Motor neuron (in vitro differentiated cells): ENCODE measurements at regions not wholly inside any gene's neighbourhood (a gene's known extent, or its start where the extent isn't known, plus 50 kb on each side); places are given as distances from the start of the nearest gene placed in this dataset.

Experiments used
- ATAC-seq, 8 experiments: fragments of 200-7000 bp; cut with Tn5 transposase; replicated peaks in 6 of 8; 2 replicates each; pipeline ENCODE4 v1.8.0; 2021; ENCODE audit warnings: mild to moderate bottlenecking in 8 of 8, moderate library complexity in 8 of 8
- H3K27ac ChIP-seq, 2 donors: fragments of 250-450 bp; sonication (Bioruptor Pico); 2 replicates each; pipeline ENCODE4 v1.9.0; 2021; ENCODE audit warnings: antibody characterized with exemption in 2 of 2, mild to moderate bottlenecking in 2 of 2, moderate library complexity in 1 of 2
- H3K4me1 ChIP-seq, 2 donors: fragments of 250-450 bp; sonication (Bioruptor Pico); replicated peaks in 1 of 2; 2 replicates each; pipeline ENCODE4 v1.6.1; 2021; ENCODE audit warnings: antibody characterized with exemption in 2 of 2, mild to moderate bottlenecking in 2 of 2, moderate library complexity in 1 of 2
- H3K4me3 ChIP-seq, 5 donors: fragments of 250-450 bp; sonication (Bioruptor Pico); 2 replicates each; pipeline ENCODE4 v1.9.0; 2021; ENCODE audit warnings: antibody characterized with exemption in 5 of 5, mild to moderate bottlenecking in 5 of 5, moderate library complexity in 4 of 5
- WGBS, 10 experiments: fragments of 450-650 bp; shearing (Covaris generic); methylation state at CpG; one replicate each; pipeline ENCODE4 v1.0.0; 2022; 5-methylcytosine and 5-hydroxymethylcytosine counted together
- in situ Hi-C, 9 experiments: fragments of 400-800 bp; cut with MboI; loops; one replicate each; pipeline ENCODE4 v1.15.0; 2021; ENCODE audit warnings: low sequenced_read_pairs in 9 of 9, low pct_unique_long_range_greater_than_20kb in 2 of 9; ENCODE audit not compliant: unreplicated experiment in 9 of 9

DNA sequence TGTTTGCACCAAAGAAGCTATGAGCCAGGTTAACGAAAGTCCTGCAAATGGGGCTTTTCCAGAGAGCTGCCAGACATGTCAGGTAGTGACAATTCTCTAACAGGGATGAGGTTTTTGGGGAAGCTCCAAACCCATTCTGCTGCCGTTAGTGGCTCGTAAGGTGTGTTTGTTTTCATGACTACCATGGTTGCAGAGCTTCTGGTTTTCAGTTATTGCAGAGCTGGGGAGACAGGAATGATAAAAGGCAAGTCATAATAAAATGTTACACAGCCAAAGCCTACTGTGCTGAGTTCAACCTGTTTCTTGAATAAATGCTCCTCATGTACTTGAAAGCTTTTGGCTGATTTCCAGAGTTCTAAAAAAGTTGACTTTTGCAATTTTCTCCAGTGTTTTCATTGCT is 209.2 kb upstream of the STK17B start:
- in situ Hi-C loops = no loop called here
- Histone ChIP-seq H3K4me3 (no peak overlapping the region), H3K4me1 (no peaks in the 10 kb centered on the region), H3K27ac (no peak overlapping the region)
- ATAC-seq = no peak
- 80 to 100% (median 94%) methylated on average over 1 to 3 of the region's 3 CpGs; no CpG with 5 or more reads in 1 of the 10 experiments for WGBS, 10 experiments

GRCh38 chr2:196381464-196381863 is 210.1 kb upstream of the STK17B start:
- WGBS, 10 experiments = 44 to 92% (median 86%) methylated on average over 1 to 3 of the region's 3 CpGs; no CpG with 5 or more reads in 1 of the 10 experiments
- H3K27ac ChIP-seq = no peak overlapping the region
- ATAC-seq = no peak
- H3K4me3 ChIP-seq = no peak overlapping the region
- H3K4me1 ChIP-seq = no peaks in the 10 kb centered on the region
- in situ Hi-C loops = no loop called here

DNA sequence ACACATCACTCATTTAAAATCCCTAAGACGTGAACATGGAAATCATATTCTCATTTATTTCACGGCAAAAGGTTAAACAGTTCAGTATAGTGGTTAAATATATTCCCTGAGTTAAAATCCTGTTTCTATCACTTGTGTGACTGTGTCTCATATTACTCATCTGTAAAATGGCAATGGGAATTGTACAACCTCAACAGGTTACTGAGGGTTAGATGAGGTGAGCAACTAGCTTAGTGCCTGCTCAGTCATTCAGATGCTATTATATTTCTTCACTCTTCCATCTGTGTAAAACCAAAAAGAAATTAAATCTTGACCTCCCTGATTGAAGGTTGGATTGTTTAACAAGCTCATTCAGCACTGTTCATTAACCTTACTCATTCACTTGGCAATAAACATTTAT is 212.4 kb upstream of the STK17B start:
- 67 to 100% (median 91%) methylated on average over 1 to 2 of the region's 2 CpGs; no CpG with 5 or more reads in 1 of the 10 experiments for WGBS, 10 experiments
- no peak overlapping the region for H3K27ac ChIP-seq
- no peak overlapping the region for H3K4me3 ChIP-seq
- in situ Hi-C loops = no loop called here
- ATAC-seq = no peak
- H3K4me1 ChIP-seq = no peaks in the 10 kb centered on the region

- in situ Hi-C loops = no loop called here
- WGBS, 10 experiments = 33 to 100% (median 100%) methylated on average over 1 of the region's 1 CpG; no CpG with 5 or more reads in 1 of the 10 experiments
Measured at GRCh38 chr2:196384729-196385128, 213.4 kb upstream of the STK17B start.

DNA sequence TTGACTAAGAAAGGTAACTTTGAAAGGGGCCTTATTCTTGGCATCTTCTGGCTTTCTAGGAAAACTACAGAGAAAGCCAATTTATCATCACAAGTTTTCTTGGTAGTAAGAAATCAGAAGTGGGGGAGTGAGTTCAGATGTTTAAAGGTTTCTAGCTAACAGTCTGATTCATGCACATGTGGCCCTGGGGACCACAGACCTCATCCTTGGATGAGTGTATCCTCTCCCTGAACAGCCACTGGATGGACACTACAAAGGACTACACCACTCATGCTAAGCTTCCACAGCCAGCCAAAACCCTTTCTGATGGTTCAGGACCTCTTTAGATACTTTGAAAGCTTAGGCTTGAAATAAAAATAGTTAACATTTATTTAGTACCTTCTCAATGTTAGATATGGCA is 218.3 kb upstream of the STK17B start:
- Histone ChIP-seq H3K4me3 (no peak overlapping the region), H3K27ac (no peak overlapping the region), H3K4me1 (no peaks in the 10 kb centered on the region)
- in situ Hi-C loops = no loop called here
- ATAC-seq = no peak

More at GRCh38 chr2:196384729-196385128, 213.4 kb upstream of the STK17B start:
- ATAC-seq = no peak
- Histone ChIP-seq H3K4me3 (no peak overlapping the region), H3K4me1 (no peaks in the 10 kb centered on the region), H3K27ac (no peak overlapping the region)

DNA sequence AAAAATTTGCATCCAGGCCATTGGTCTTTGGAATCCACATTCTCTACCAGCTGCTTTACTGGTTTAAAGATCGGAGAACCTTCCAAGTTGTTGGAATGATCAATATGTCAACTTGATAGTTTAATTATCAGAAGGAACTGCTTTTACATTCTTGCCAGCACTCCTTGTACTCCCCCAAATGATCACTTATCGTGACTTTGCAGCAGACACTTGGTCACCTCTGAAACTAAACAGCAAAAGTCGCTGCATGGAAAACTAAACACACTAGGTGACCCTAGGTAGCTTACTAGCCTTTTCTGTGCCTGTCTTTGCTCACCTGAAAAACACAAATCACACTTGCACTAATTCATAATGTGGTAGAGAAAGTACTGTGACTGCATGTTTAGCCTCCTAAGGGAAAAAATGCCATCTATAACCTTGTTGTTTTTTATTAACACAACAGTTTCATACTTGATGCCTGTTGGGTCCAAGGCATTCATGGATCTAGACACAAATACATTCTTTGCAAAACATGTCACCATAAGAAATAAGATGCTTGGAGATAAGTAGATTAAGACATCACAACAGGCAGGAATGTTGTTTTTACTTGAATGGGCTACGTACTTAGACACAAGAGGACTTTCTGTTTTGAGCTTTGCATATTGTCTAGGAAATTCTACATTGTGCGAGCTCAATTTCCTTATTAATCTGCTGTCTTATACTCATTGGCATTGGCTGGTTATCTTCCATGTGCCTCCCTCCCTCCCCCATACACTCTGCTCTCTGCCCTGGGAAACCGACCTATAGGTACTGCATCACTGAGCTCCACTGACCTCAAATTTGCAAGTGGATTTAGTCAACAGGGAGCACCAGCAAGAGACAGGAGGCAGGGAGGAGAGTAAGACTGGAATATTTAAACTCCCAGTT is 219.1 kb upstream of the STK17B start:
- no peak overlapping the region for H3K27ac ChIP-seq
- no peak overlapping the region for H3K4me3 ChIP-seq
- WGBS, 10 experiments = 38 to 92% (median 82%) methylated on average over 1 to 6 of the region's 6 CpGs; no CpG with 5 or more reads in 1 of the 10 experiments
- in situ Hi-C loops = no loop called here
- no peaks in the 10 kb centered on the region for H3K4me1 ChIP-seq
- ATAC-seq = no peak

- ATAC-seq = no peak
- Histone ChIP-seq H3K4me1 (no peaks in the 10 kb centered on the region), H3K4me3 (no peak overlapping the region), H3K27ac (no peak overlapping the region)
- WGBS, 10 experiments = 88 to 100% (median 100%) methylated on average over 1 of the region's 1 CpG; no CpG with 5 or more reads in 4 of the 10 experiments
- in situ Hi-C loops = no loop called here
Measured at GRCh38 chr2:196391149-196391479, 219.7 kb upstream of the STK17B start.

DNA sequence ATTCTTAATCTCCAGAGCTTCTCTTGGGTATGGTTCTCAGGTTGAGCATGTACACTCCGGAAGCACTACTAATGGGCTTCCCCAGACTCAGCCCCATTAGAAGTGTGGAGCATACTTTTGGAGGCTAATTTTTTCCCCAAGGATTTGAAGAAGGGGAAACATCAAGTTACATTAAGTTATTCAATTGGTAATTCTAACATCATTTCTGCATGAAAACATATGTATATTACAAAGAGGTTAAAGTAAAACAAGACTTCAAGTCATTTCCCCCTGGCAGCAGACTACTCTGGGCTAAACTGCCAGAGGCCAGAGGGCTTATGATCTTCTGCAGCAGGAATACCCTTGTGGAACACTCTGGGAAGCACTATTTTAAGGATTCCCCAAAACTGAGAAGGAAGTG is 227.7 kb upstream of the STK17B start:
- H3K27ac ChIP-seq = no peak overlapping the region
- no peak for ATAC-seq
- 29 to 40% (median 38%) methylated on average over 1 of the region's 1 CpG; no CpG with 5 or more reads in 7 of the 10 experiments for WGBS, 10 experiments

DNA sequence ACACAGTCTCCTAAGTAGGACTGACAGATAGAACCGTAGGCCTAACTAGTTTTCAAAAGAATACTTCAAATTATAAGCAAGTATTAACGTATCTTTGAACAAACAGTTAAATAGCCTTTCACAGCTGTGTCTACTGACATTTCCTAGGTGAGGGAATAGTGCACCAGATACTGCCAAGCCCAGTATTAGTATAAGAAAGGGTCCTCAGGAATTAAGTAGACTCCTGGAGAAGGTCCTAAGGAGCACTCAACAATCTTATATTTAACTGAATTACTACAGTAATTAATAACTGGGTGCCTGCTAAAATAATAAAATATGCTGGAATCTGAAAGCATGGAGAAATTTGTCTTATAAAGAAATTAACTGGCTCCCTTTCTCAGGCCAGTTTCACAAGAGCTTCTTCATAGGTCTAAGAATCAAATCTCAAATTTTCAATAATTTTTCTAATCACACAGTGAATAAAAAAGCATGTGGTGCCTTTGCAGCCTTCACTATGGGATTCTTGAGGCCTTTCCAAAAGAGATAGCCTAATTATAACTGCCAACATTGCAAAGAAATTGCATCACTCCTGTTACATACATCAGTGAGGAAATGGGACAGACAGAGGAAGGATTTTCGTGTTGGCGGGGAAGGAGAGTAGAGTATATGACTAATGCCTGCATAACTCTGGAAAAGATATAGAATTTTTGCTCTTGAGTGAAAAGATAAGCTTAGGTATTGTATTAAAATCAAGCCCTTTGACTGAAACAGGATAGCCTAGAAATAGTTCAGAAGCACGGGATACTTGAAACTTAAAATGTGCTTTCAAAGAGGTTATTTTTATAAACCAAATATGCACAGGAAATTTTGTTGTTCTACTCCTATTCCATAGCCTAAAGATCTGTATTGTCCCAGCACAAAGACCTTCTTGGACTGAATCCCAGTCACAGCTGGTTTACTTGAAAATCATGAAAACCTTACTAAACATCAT is 228.6 kb upstream of the STK17B start:
- Histone ChIP-seq H3K4me3 (no peak overlapping the region), H3K4me1 (peaks cover 14 to 17% of the 10 kb centered on the region in 2 donors), H3K27ac (peak overlapping the region; percentile 7 to 74)
- peak; percentile 48 to 99 (median 86) for ATAC-seq
- in situ Hi-C loops = no loop called here
- 17 to 94% (median 70%) methylated on average over 1 to 5 of the region's 5 CpGs for WGBS, 10 experiments

More for the DNA sequence above, 227.7 kb upstream of the STK17B start:
- in situ Hi-C loops = no loop called here
- Histone ChIP-seq H3K4me3 (no peak overlapping the region), H3K4me1 (peaks cover 14 to 17% of the 10 kb centered on the region in 2 donors)

- in situ Hi-C loops = no loop called here
- Histone ChIP-seq H3K4me3 (no peak overlapping the region), H3K4me1 (peaks cover 14 to 17% of the 10 kb centered on the region in 2 donors), H3K27ac (no peak overlapping the region)
- 0 to 100% (median 63%) methylated on average over 1 of the region's 1 CpG; no CpG with 5 or more reads in 2 of the 10 experiments for WGBS, 10 experiments
- ATAC-seq = peak in 1 of 8 experiments; percentile 7
Measured at GRCh38 chr2:196403471-196403870, 232.1 kb upstream of the STK17B start.

DNA sequence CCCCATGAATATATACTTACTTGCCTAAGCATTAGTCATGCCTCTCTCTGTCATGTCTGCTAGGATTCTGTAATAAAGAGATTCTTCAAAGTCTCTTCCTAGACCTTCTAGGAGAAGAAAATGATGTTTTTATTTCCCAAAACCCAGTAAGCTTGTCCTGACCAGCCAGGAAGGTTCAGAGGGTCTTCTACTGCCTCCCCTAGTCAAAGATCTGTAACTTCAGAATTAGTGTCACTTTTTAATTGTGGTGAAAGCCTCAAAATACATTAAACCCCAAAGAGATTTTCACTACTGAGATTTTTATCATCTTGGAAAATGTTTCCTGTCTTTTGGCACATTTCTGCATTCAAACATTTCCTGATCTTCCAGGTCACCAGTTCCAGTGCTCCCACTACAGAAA is 232.9 kb upstream of the STK17B start:
- Histone ChIP-seq H3K4me3 (no peak overlapping the region), H3K4me1 (peaks cover 14 to 17% of the 10 kb centered on the region in 2 donors), H3K27ac (no peak overlapping the region)
- in situ Hi-C loops = no loop called here
- ATAC-seq = no peak

GRCh38 chr2:196407675-196408264 is 231.7 kb upstream of the CCDC150 start:
- no peak for ATAC-seq
- WGBS, 10 experiments = 70 to 100% (median 86%) methylated on average over 1 of the region's 1 CpG; no CpG with 5 or more reads in 3 of the 10 experiments
- Histone ChIP-seq H3K27ac (no peak overlapping the region), H3K4me3 (no peak overlapping the region), H3K4me1 (no peaks in the 10 kb centered on the region)
- in situ Hi-C loops = no loop called here

DNA sequence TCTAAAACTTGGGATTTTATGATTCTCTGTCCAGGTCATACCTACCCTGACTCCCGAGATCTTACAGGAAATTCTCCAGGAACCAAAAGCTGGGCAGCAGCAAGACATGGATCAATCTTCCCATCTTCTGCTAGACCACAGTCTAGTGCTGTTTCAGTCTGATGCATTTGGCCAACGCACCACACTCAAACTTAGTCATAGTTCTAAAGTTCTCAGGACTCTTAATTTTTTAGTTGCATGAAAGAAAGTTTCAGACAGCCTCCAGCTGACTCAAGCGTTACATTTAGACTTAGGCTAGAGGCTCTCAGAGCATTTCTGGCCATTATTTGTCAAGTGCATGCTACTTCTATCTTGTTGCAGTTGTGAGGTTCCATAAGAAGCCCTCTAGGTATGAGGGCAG is 230.1 kb upstream of the CCDC150 start:
- in situ Hi-C loops = no loop called here
- no peak overlapping the region for H3K4me3 ChIP-seq
- peaks cover 0 to 6% of the 10 kb centered on the region in 2 donors for H3K4me1 ChIP-seq
- 69 to 96% (median 83%) methylated on average over 1 to 3 of the region's 3 CpGs; no CpG with 5 or more reads in 1 of the 10 experiments for WGBS, 10 experiments
- no peak overlapping the region for H3K27ac ChIP-seq
- ATAC-seq = no peak
